ENCODE measurements at regions not wholly inside any gene's neighbourhood (a gene's known extent, or its start where the extent isn't known, plus 50 kb on each side); places are given as distances from the start of the nearest gene placed in this dataset.

GRCh38 chr14:87491816-87492215, 501.2 kb downstream of the GALC start:
- TF ChIP-seq EZH2 (IDR thresholded peaks at IDR 0.05; ENCODE audit: borderline replicate concordance, insufficient read depth, low read length, poor library complexity, severe bottlenecking): no peak
- TF ChIP-seq, protein P1, sequence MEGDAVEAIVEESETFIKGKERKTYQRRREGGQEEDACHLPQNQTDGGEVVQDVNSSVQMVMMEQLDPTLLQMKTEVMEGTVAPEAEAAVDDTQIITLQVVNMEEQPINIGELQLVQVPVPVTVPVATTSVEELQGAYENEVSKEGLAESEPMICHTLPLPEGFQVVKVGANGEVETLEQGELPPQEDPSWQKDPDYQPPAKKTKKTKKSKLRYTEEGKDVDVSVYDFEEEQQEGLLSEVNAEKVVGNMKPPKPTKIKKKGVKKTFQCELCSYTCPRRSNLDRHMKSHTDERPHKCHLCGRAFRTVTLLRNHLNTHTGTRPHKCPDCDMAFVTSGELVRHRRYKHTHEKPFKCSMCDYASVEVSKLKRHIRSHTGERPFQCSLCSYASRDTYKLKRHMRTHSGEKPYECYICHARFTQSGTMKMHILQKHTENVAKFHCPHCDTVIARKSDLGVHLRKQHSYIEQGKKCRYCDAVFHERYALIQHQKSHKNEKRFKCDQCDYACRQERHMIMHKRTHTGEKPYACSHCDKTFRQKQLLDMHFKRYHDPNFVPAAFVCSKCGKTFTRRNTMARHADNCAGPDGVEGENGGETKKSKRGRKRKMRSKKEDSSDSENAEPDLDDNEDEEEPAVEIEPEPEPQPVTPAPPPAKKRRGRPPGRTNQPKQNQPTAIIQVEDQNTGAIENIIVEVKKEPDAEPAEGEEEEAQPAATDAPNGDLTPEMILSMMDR (IDR thresholded peaks at IDR 0.05; ENCODE audit: poor library complexity, severe bottlenecking): no peak
- TF ChIP-seq POLR2AphosphoS5 (IDR thresholded peaks at IDR 0.05): no peak
- no peak for TF ChIP-seq TAF1 (IDR thresholded peaks at IDR 0.05; ENCODE audit: low read depth)
- no peak for TF ChIP-seq REST (IDR thresholded peaks at IDR 0.05; ENCODE audit: borderline replicate concordance)
- TF ChIP-seq RAD21 (conservative IDR thresholded peaks at IDR 0.05): no peak
- TF ChIP-seq EP300 (conservative IDR thresholded peaks at IDR 0.05; ENCODE audit: poor library complexity, severe bottlenecking): no peak
- no peak for TF ChIP-seq SMC3 (conservative IDR thresholded peaks at IDR 0.05; ENCODE audit: poor library complexity)
